GM12865 (cell line): ENCODE measurements at regions not wholly inside any gene's neighbourhood (a gene's known extent, or its start where the extent isn't known, plus 50 kb on each side); places are given as distances from the start of the nearest gene placed in this dataset.
"Not testable (repeated sequence)": the region's sequence is repeated elsewhere in the genome, so short reads cannot be mapped to it uniquely, and the experiment has no call there.

Experiments
- DNase-seq: peaks from one replicate; pipeline ENCODE4 v3.0.0; 2010; ENCODE audit warnings: low read depth
- H3K4me3 ChIP-seq: 2 replicates; pipeline ENCODE4 v1.5.1; 2011; ENCODE audit warnings: mild to moderate bottlenecking, low read depth, low read length, control low read depth
- CTCF ChIP-seq: IDR thresholded peaks from 2 replicates; pipeline ENCODE4 v1.5.1; 2011; ENCODE audit warnings: low read length, control low read depth, low read depth, inconsistent platforms; ENCODE audit not compliant: insufficient read depth; ENCODE audit errors: missing control alignments

DNA sequence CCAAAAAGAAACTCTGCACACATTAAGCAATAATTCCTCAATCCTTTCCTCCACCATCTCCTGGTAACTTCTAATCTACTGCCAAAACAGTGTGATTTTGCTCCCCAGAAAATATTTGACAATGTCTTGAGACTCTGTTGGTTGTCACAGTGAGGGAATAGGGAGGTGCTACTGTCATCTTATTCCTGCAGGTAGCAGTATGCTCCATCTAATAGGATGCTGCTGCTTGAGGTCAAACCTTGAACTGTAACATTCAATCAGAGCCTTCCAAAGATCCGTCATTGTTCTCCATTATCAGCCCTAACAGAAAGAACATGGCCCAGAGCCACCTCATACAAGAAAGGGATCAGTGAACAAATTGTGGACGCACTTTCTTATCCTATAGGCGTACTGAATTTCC lies 514.7 kb upstream of the GRIN3A start:
- no peak for TF ChIP-seq CTCF
- DNase-seq = no peak
- no peak overlapping the region for H3K4me3 ChIP-seq

DNA sequence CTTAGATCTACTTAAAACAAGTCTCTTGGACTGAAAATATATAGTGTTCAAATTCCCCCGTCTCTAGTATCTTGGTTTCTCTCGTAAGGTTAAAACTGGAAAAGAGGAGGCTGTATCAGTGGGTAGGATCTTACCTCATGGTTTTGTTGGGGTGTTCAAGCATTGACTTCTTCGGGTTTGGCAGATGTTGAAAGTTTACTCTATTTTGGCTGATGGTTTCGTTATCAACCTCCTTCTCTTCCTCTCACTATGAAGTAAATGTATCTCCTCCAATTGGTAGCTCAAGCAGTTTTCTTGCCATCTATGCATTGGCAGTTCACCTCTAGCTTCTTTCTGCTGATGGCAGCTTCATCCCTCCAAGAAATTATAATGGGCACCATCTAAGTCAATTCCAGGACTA lies 506.5 kb upstream of the GRIN3A start:
- DNase-seq = no peak
- TF ChIP-seq CTCF = no peak
- H3K4me3 ChIP-seq = no peak overlapping the region

DNA sequence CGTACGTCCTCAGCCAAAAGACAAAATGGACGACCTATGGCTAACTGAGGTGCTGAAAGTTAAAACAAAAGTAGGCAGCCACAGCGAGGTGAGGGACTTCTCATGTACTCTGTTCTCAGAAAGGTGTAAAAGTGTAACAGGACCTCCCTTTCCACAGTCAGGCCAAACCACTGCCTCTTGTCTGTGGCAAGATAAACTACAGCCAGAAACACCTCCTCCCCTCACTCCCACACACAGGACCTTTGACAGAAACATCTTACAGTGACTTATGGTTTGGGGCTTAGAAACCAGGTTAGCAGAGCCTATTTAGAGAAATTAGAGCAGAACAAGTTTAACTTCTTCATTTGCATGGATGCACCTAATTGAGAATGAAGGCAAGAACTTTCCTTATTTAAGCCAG lies 499.1 kb upstream of the GRIN3A start:
- H3K4me3 ChIP-seq = no peak overlapping the region
- DNase-seq = peak; percentile 12
- no peak for TF ChIP-seq CTCF

DNA sequence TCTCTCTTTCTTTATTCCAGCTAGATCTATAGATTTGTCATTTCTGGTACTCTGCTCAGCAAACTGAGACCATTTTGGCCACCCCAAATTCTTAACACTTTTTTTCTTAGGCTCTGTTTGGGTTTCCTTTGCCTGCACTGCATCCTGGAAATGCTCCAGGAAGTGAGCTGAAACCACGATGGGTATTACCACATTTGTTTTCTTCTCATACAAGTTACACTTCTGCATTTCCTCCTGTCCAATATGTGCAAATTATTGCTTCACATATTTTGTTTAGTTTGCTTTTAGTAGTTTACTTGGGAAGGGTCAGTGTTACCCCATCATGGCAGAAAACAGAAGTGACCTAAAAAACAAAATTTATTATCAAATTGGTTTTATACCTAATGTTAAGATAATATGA lies 498.6 kb upstream of the GRIN3A start:
- no peak overlapping the region for H3K4me3 ChIP-seq
- no peak for TF ChIP-seq CTCF
- no peak for DNase-seq

- not testable (repeated sequence) for H3K4me3 ChIP-seq, DNase-seq
These were observed 489.0 kb upstream of the GRIN3A start for GRCh38 chr9:102227416-102227815.

DNA sequence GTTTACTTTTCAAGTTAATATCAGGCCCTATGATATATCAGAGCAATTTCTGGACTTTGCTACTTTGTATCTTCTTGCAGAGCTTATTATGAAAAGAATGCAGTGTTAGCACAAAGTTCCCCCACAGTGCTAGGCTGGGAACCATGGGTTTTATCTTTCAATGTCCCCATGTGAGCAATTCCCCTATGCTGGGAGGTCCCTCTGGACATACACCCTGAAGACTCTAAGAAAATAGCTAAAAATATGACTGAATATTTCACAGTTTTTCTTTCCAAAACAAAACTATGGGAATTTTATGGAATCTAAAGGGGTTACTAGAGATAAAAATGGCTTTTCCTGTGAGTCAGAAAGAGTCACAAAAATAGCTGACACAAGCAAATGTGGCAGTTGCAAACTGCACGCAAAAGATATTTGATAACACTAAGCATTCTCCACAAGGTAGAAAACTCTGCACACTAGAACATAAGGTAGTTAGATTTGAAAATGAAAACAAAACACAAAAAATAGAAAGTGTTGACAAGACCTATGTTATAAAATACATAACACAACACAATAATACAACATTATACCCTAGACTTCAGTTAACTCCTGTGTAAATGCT lies 487.5 kb upstream of the GRIN3A start:
- no peak overlapping the region for H3K4me3 ChIP-seq
- no peak for DNase-seq
- no peak for TF ChIP-seq CTCF

- H3K4me3 ChIP-seq, DNase-seq: not testable (repeated sequence)
These were observed 485.1 kb upstream of the GRIN3A start for GRCh38 chr9:102223320-102224136.

DNA sequence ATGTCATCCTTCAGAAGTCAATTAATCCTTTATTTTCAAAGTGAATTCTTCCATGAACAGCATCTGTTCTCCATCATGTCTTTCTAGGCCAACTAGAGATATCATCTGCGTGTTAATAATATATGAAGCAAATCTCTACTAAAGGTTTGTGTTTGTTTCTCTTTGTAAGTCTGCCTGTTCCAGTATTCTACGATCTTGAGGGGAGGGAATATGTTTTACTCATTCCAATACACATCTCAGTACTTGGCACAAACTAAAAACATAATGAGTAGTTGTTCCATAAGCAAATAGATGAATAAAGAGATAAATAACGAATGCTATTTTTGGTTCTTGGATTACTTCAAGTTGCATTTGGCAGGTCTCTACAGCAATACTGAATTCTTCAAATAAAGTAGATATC lies 470.7 kb upstream of the GRIN3A start:
- no peak for TF ChIP-seq CTCF

More for the DNA sequence above, 470.7 kb upstream of the GRIN3A start:
- H3K4me3 ChIP-seq = no peak overlapping the region
- no peak for DNase-seq
